Fibroblast of mammary gland (primary cell): ENCODE measurements at regions not wholly inside any gene's neighbourhood (a gene's known extent, or its start where the extent isn't known, plus 50 kb on each side); places are given as distances from the start of the nearest gene placed in this dataset.

Experiments
- DNase-seq: peaks from one replicate; pipeline ENCODE4 v3.0.0-alpha.2; 2010; ENCODE audit warnings: low read depth
- H3K4me3 ChIP-seq: 2 replicates; pipeline ENCODE4 v1.5.1; 2011; ENCODE audit warnings: low read depth, mild to moderate bottlenecking, low read length, moderate library complexity; ENCODE audit not compliant: control insufficient read depth
- TF ChIP-seq, protein P1 (sequence below): conservative IDR thresholded peaks from 2 replicates; pipeline ENCODE4 v1.5.1; 2011; ENCODE audit warnings: low read depth, low read length, inconsistent platforms; ENCODE audit not compliant: control insufficient read depth, insufficient read depth

DNA sequence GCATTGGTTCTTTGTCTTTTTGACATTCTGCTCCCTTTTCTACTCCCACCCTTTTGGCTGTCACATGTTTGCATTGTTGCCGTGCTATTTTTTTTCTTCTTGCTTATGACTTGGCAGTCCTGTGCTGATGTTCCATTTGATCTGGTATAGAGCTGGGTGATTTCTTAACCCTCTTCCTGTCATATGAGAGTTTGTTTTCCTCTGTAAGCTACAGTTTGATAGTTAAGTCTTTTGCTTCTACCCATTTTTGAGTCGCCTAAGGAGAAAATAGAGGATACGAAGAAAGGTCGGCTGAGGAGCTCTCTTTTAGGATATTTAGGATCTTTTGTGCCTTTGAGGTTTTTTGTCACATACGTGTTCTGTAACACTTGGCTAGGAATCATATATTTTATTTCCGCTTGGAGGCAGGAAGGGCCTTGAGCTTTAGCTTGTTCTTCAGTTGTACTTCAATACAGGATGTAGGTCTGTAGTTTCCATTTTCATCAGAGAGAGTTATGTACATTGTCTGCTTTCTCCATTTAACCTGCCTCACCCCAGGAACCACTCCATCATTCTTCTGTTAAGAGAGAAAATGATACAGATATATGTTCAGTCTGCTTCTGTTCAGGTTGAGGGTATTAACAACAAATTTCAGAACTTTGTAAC lies 150.7 kb downstream of the BACH1 start:
- TF ChIP-seq, protein P1, sequence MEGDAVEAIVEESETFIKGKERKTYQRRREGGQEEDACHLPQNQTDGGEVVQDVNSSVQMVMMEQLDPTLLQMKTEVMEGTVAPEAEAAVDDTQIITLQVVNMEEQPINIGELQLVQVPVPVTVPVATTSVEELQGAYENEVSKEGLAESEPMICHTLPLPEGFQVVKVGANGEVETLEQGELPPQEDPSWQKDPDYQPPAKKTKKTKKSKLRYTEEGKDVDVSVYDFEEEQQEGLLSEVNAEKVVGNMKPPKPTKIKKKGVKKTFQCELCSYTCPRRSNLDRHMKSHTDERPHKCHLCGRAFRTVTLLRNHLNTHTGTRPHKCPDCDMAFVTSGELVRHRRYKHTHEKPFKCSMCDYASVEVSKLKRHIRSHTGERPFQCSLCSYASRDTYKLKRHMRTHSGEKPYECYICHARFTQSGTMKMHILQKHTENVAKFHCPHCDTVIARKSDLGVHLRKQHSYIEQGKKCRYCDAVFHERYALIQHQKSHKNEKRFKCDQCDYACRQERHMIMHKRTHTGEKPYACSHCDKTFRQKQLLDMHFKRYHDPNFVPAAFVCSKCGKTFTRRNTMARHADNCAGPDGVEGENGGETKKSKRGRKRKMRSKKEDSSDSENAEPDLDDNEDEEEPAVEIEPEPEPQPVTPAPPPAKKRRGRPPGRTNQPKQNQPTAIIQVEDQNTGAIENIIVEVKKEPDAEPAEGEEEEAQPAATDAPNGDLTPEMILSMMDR = no peak
- no peak for DNase-seq
- H3K4me3 ChIP-seq = no peak overlapping the region

DNA sequence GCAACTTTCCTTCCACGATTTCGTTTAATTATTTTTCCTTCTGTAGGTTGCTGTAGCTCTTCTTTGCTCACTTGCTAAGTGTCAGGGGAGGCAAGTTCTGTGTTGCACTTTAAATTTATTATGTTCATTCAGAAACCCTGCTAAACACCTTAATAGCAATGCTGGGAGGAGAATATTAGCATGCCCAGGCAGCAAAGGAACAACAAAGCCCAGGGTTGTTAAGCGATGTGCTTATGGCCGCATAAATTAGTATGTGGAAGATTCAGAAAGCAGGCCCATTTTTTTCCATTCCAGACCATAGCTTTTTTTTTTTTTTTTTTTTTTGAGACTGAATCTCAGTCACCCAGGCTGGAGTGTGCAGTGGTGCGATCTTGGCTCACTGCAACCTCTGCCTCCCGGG lies 151.3 kb downstream of the BACH1 start:
- TF ChIP-seq, protein P1 = no peak
- H3K4me3 ChIP-seq = no peak overlapping the region
- no peak for DNase-seq

DNA sequence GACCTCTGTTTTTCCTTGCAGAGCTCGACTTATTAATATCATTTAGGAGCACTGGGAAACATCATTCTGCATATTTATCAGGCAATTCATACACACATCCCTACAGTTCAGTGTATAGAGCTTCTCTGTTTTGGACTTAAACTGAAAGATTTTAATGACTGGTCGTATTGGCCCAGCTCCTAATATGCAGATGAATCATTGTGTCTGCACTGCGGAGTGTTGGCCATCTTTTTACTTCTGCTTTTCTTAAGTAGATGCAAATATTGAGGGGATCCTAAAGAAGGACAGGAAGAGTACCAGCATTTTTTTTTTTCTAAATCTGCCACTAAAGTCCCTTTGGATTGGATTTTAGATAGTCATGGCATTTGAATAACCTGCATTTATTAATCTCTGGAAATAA lies 154.8 kb downstream of the BACH1 start:
- DNase-seq = peak; percentile 24
- H3K4me3 ChIP-seq = no peak overlapping the region
- TF ChIP-seq, protein P1 = no peak

DNA sequence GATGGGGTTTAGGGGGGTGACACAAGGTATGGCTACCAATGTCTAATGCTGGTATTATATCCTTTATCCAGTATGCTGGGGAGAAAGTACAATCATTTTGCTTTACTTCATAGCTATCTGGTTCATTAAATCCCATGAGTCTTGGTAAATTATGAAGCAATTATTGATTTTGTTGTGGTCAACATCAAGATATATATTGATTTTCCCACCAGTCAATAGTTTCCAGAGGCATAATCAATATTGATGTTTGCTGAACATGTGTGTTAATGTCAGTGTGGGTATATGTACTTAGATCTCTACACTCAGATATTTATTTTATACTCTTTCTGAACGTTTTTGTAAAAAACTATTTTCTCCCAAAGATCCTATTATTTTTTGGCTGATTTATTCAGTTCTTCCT lies 155.5 kb downstream of the BACH1 start:
- no peak overlapping the region for H3K4me3 ChIP-seq
- TF ChIP-seq, protein P1 = no peak
- DNase-seq = no peak

DNA sequence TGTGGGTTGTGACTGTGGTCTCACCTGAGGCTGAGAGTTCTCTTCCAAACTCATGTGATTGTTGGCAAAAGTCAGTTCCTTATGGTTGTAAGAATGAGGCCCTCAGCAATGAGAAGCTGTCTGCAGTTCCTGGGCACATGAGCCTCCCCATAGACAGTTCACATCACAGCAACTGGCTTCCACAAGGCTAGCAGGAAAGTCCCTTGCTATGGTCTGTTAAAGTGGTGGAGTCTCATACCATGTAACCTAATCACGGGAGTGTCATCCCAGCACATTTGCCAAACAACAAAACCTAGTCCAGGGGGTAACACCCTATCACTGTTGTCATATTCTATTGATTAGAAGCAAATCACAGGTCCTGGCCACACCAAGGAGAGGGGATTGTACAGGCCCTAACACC lies 163.8 kb downstream of the BACH1 start:
- H3K4me3 ChIP-seq = no peak overlapping the region
- no peak for DNase-seq
- TF ChIP-seq, protein P1 = no peak

DNA sequence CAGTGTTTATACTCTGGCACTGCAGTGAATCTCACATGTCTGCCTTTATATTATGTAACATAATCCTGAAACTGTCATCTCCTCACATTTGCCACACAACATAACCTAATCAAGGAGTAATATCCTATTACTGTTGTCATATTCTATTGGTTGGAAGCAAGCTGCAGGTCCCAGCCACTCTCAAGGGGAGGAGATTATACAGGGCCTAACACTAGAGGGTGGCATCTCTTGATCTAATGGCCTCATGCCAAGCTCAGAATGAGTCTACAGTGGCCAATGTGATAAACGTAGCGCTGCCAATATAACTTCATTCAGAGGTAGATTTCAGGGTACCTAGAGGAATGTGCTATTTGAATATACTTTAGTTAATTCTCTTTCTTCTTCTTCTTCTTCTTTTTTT lies 166.8 kb downstream of the BACH1 start:
- no peak overlapping the region for H3K4me3 ChIP-seq
- DNase-seq = no peak
- TF ChIP-seq, protein P1 = no peak

DNA sequence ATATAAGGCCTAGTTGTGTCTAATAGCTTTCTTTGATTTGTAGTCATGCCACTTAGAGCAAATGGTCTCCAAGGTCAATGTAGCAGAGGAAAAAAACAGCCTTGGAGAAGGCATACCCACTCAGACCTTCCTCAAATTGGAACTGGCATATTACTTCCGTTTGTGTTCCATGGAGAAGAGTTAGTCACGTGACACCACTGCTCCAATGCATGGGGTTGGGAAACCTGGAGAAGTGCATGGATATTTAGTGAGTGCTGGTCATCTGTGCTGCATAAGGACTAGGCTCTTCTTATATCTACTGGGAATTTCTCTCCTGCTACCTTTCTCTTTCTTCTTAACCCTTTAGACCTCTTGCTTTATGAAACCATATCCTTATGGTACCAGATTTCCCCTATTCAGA lies 167.8 kb downstream of the BACH1 start:
- no peak overlapping the region for H3K4me3 ChIP-seq
- TF ChIP-seq, protein P1 = no peak
- no peak for DNase-seq
